CD4-positive, CD25-positive, alpha-beta regulatory T cell (primary cell): ENCODE measurements at regions not wholly inside any gene's neighbourhood (a gene's known extent, or its start where the extent isn't known, plus 50 kb on each side); places are given as distances from the start of the nearest gene placed in this dataset.

ENCODE experiments used
- ATAC-seq, 2 donors: fragments of 150-1000 bp; cut with Tn5 transposase; one replicate each; pipeline ENCODE4 v1.10.0; 2021; ENCODE audit warnings: low read depth in 2 of 2, moderate number of reproducible peaks in 2 of 2, moderate library complexity in 1 of 2
- DNase-seq, 3 donors: peaks; one replicate each; pipeline versions ENCODE4 v3.0.0 to v3.0.0-alpha.2; 2012 to 2022; ENCODE audit warnings: mixed read lengths in 1 of 3
- H3K27ac ChIP-seq: one replicate; pipeline ENCODE4 v1.7.0; 2013; ENCODE audit warnings: mild to moderate bottlenecking, low read length; ENCODE audit not compliant: insufficient read depth, poor library complexity, severe bottlenecking
- H3K27me3 ChIP-seq: one replicate; pipeline ENCODE4 v1.7.0; 2013; ENCODE audit warnings: low read length; ENCODE audit not compliant: control insufficient read depth, insufficient read depth
- H3K36me3 ChIP-seq: one replicate; pipeline ENCODE4 v1.7.0; 2013; ENCODE audit warnings: mild to moderate bottlenecking, low read length, moderate library complexity; ENCODE audit not compliant: control insufficient read depth, insufficient read depth
- H3K4me1 ChIP-seq: 2 replicates; pipeline ENCODE4 v1.7.0; 2013; ENCODE audit warnings: mild to moderate bottlenecking, low read length; ENCODE audit not compliant: insufficient read depth, control insufficient read depth, poor library complexity, severe bottlenecking
- H3K4me3 ChIP-seq: one replicate; pipeline ENCODE4 v1.7.0; 2013; ENCODE audit warnings: low read depth, mild to moderate bottlenecking, low read length, moderate library complexity
- H3K9me3 ChIP-seq, 2 experiments: 1 replicate in 1 of 2; 2 replicates in 1 of 2; pipeline ENCODE4 v1.7.0; 2013; ENCODE audit warnings: low read length in 2 of 2, mild to moderate bottlenecking in 1 of 2, moderate library complexity in 1 of 2; ENCODE audit not compliant: control insufficient read depth in 2 of 2
- H3K27ac Mint-ChIP-seq, 3 donors: one replicate each; pipeline ENCODE4 v1.8.0; 2020 to 2022; ENCODE audit warnings: mild to moderate bottlenecking in 3 of 3, mixed read lengths in 3 of 3, moderate library complexity in 2 of 3
- H3K27me3 Mint-ChIP-seq: one replicate; pipeline ENCODE4 v1.8.0; 2022; ENCODE audit warnings: mild to moderate bottlenecking, mixed read lengths
- H3K36me3 Mint-ChIP-seq: one replicate; pipeline ENCODE4 v1.8.0; 2020; ENCODE audit warnings: mixed read lengths
- H3K4me1 Mint-ChIP-seq, 4 donors: one replicate each; pipeline ENCODE4 v1.8.0; 2020 to 2022; ENCODE audit warnings: mixed read lengths in 4 of 4, mild to moderate bottlenecking in 1 of 4
- H3K4me3 Mint-ChIP-seq, 4 donors: one replicate each; pipeline ENCODE4 v1.8.0; 2020 to 2022; ENCODE audit warnings: mild to moderate bottlenecking in 4 of 4, mixed read lengths in 4 of 4, moderate library complexity in 3 of 4
- H3K9me3 Mint-ChIP-seq, 7 donors: one replicate each; pipeline ENCODE4 v1.8.0; 2020 to 2022; ENCODE audit warnings: mixed read lengths in 7 of 7, mild to moderate bottlenecking in 3 of 7, moderate library complexity in 2 of 7

DNA sequence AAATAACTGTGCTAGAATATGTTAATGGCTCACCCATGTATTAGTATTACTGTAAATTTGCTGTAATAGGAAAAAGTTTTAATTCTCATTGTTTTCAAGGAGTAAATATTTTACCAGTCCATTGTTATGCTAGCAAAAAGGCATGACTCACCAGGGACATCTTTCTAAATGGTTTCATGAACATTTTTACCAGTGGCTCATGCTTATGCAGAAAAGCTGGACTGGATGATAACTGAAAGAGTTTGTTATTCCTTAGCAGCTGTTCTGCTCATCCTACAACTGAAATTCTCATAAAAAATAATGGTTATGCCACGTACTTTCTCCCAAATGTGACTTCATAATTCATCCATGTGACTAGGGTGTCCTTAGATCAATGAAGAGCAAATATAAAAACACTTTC, 111.9 kb upstream of the PCDH18 start:
- Histone ChIP-seq H3K27ac (no peak overlapping the region), H3K36me3 (no peaks in the 10 kb centered on the region), H3K4me1 (no peaks in the 10 kb centered on the region), H3K4me3 (no peak overlapping the region), H3K9me3 (peaks cover 0 to 2% of the 10 kb centered on the region in 2 experiments), H3K27me3 (no peaks in the 10 kb centered on the region)
- Mint-ChIP-seq H3K9me3 (peaks cover 0 to 6% (median 2%) of the 10 kb centered on the region in 7 donors), H3K36me3 (no peaks in the 10 kb centered on the region), H3K4me3 (no peak overlapping the region), H3K27ac (no peak overlapping the region), H3K4me1 (no peaks in the 10 kb centered on the region), H3K27me3 (no peaks in the 10 kb centered on the region)
- ATAC-seq (no peak), DNase-seq (no peak)

DNA sequence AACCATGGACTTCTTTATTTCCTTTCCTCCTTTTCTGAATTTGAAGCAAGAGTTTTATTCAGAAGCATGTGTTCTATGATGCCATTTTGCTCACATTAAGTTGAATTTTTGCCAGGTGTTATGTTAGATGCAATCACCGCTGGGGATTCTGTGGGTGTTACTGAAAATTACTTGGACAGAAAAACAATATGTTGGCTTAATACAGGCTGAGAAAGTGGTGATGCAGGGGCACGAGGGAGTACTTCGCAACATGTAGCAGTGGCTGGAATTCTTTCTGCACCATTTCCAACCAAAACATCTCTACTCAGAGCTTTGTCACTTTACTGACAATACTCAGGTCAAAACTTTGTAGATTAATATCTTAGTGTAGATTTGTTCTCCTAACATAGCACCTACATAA, 109.2 kb upstream of the PCDH18 start:
- H3K36me3 Mint-ChIP-seq, result no peaks in the 10 kb centered on the region
- H3K4me1 Mint-ChIP-seq, result no peaks in the 10 kb centered on the region
- ATAC-seq (no peak), DNase-seq (no peak)
- H3K27ac Mint-ChIP-seq, result no peak overlapping the region
- no peaks in the 10 kb centered on the region for H3K27me3 Mint-ChIP-seq
- no peak overlapping the region for H3K27ac ChIP-seq
- no peaks in the 10 kb centered on the region for H3K27me3 ChIP-seq
- H3K4me1 ChIP-seq, result no peaks in the 10 kb centered on the region
- no peaks in the 10 kb centered on the region for H3K9me3 ChIP-seq
- no peak overlapping the region for H3K4me3 ChIP-seq
- peaks cover 0 to 8% (median 4%) of the 10 kb centered on the region in 7 donors for H3K9me3 Mint-ChIP-seq
- no peaks in the 10 kb centered on the region for H3K36me3 ChIP-seq
- H3K4me3 Mint-ChIP-seq, result no peak overlapping the region

- no peaks in the 10 kb centered on the region for H3K36me3 Mint-ChIP-seq
- no peaks in the 10 kb centered on the region for H3K9me3 ChIP-seq
- ATAC-seq (no peak), DNase-seq (no peak)
- no peaks in the 10 kb centered on the region for H3K27me3 Mint-ChIP-seq
- H3K27ac ChIP-seq, result no peak overlapping the region
- H3K27ac Mint-ChIP-seq, result no peak overlapping the region
- H3K9me3 Mint-ChIP-seq, result peaks cover 0 to 8% (median 4%) of the 10 kb centered on the region in 7 donors
- H3K4me3 Mint-ChIP-seq, result no peak overlapping the region
- no peaks in the 10 kb centered on the region for H3K4me1 ChIP-seq
- no peaks in the 10 kb centered on the region for H3K4me1 Mint-ChIP-seq
- H3K4me3 ChIP-seq, result no peak overlapping the region
- no peaks in the 10 kb centered on the region for H3K27me3 ChIP-seq
- H3K36me3 ChIP-seq, result no peaks in the 10 kb centered on the region
These were observed 108.5 kb upstream of the PCDH18 start for GRCh38 chr4:137640838-137641158.

DNA sequence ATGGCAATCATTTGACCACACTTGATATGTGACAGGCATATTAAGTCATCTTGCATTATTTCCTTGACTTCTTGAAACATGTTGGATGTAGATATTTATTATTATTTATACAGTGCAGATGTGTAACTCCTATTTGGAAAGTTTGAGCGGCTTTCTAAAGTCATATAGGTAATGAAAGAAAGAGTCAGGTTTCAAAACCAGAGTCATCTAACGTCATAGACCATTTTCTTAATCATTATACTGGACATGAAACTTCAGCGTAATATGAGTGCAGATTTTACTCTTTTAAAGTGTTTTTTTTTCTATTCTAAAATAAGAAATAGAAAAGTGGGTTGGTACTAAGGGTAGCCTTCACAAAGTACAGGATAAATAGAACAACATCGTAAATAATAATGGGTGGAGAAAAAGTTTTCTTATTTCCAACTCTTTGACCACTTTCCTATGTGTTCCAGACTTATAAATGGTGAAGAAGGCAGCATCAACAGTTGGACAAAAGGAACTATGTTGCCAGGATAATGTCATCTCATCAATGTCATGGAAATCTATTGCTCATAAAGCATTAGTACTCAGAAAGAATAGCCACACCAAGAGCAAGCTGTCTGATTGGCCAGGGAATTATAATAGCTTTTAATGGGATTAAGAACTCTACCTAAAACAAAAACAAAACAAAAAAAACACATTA, 108.0 kb upstream of the PCDH18 start:
- H3K27me3 Mint-ChIP-seq, result no peaks in the 10 kb centered on the region

DNA sequence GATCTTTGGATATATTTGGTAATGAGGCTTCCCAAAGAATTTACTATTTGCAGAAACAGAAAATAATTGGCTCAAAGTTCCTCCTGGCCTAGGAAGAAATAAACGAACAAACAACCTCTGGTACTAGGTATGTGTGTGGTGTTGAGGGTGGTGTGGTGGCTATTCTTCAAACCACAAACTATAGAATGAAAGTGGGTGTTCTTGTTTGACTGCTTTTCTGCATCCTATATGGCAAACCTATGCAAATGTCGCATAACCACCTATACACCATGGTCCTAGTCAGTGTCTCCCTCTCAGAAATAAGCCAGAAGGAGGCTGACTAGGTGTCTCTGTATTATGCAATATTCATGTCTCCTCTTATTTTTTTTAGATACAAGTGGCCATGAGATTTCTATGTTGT, 106.6 kb upstream of the PCDH18 start:
- peaks cover 0 to 8% (median 4%) of the 10 kb centered on the region in 7 donors for H3K9me3 Mint-ChIP-seq
- H3K4me3 Mint-ChIP-seq, result no peak overlapping the region
- no peaks in the 10 kb centered on the region for H3K27me3 Mint-ChIP-seq
- H3K36me3 ChIP-seq, result no peaks in the 10 kb centered on the region
- ATAC-seq (no peak), DNase-seq (no peak)
- no peaks in the 10 kb centered on the region for H3K4me1 Mint-ChIP-seq
- H3K36me3 Mint-ChIP-seq, result no peaks in the 10 kb centered on the region
- no peaks in the 10 kb centered on the region for H3K27me3 ChIP-seq
- no peaks in the 10 kb centered on the region for H3K4me1 ChIP-seq
- H3K27ac Mint-ChIP-seq, result no peak overlapping the region
- no peak overlapping the region for H3K27ac ChIP-seq
- H3K4me3 ChIP-seq, result no peak overlapping the region
- H3K9me3 ChIP-seq, result no peaks in the 10 kb centered on the region

More for the DNA sequence above, 108.0 kb upstream of the PCDH18 start:
- ATAC-seq (no peak), DNase-seq (no peak)
- H3K9me3 Mint-ChIP-seq, result peaks cover 0 to 8% (median 4%) of the 10 kb centered on the region in 7 donors
- H3K27ac Mint-ChIP-seq, result no peak overlapping the region
- no peaks in the 10 kb centered on the region for H3K9me3 ChIP-seq
- no peak overlapping the region for H3K27ac ChIP-seq
- no peak overlapping the region for H3K4me3 ChIP-seq
- H3K4me1 Mint-ChIP-seq, result no peaks in the 10 kb centered on the region
- H3K4me3 Mint-ChIP-seq, result no peak overlapping the region
- no peaks in the 10 kb centered on the region for H3K36me3 Mint-ChIP-seq
- no peaks in the 10 kb centered on the region for H3K36me3 ChIP-seq
- no peaks in the 10 kb centered on the region for H3K4me1 ChIP-seq
- no peaks in the 10 kb centered on the region for H3K27me3 ChIP-seq

GRCh38 chr4:137635601-137636000, 103.3 kb upstream of the PCDH18 start:
- Histone ChIP-seq H3K4me3 (no peak overlapping the region), H3K27ac (no peak overlapping the region), H3K36me3 (no peaks in the 10 kb centered on the region), H3K27me3 (no peaks in the 10 kb centered on the region), H3K9me3 (peaks cover 0 to 4% of the 10 kb centered on the region in 2 experiments), H3K4me1 (no peaks in the 10 kb centered on the region)
- Mint-ChIP-seq H3K9me3 (peaks cover 2 to 12% (median 4%) of the 10 kb centered on the region in 7 donors), H3K4me1 (no peaks in the 10 kb centered on the region), H3K4me3 (no peak overlapping the region), H3K36me3 (no peaks in the 10 kb centered on the region), H3K27ac (no peak overlapping the region), H3K27me3 (no peaks in the 10 kb centered on the region)
- no peak for DNase-seq
- no peak for ATAC-seq

GRCh38 chr4:137635108-137635507, 102.8 kb upstream of the PCDH18 start:
- Mint-ChIP-seq H3K27me3 (no peaks in the 10 kb centered on the region), H3K36me3 (no peaks in the 10 kb centered on the region), H3K9me3 (peaks cover 2 to 12% (median 4%) of the 10 kb centered on the region in 7 donors), H3K4me3 (no peak overlapping the region), H3K4me1 (no peaks in the 10 kb centered on the region), H3K27ac (no peak overlapping the region)
- no peaks in the 10 kb centered on the region for H3K36me3 ChIP-seq
- ATAC-seq (no peak), DNase-seq (no peak)
- H3K27me3 ChIP-seq, result no peaks in the 10 kb centered on the region
- H3K27ac ChIP-seq, result no peak overlapping the region
- no peak overlapping the region for H3K4me3 ChIP-seq
- no peaks in the 10 kb centered on the region for H3K4me1 ChIP-seq
- H3K9me3 ChIP-seq, result peaks cover 0 to 4% of the 10 kb centered on the region in 2 experiments

DNA sequence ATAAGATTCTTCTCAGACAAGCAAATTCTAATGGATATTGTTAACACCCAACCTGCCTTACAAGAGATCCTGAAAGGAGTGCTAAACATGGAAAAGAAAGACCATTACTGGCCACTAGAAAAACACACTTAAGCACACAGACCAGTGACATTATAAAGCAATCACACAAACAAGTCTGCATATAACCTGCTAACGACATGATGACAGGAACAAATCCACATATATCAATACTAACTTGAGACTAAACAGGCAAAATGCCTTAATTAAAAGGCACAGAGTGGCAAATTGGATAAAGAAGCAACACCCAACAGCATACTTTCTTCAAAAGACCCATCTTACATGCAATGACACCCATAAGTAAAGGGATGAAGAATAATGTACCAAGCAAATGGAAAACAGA, 100.5 kb upstream of the PCDH18 start:
- Mint-ChIP-seq H3K9me3 (peaks cover 0 to 8% (median 6%) of the 10 kb centered on the region in 7 donors), H3K36me3 (no peaks in the 10 kb centered on the region), H3K4me1 (no peaks in the 10 kb centered on the region), H3K27me3 (no peaks in the 10 kb centered on the region), H3K4me3 (no peak overlapping the region), H3K27ac (no peak overlapping the region)
- peaks cover 0 to 4% of the 10 kb centered on the region in 2 experiments for H3K9me3 ChIP-seq
- no peak overlapping the region for H3K4me3 ChIP-seq
- H3K27ac ChIP-seq, result no peak overlapping the region
- H3K36me3 ChIP-seq, result no peaks in the 10 kb centered on the region
- H3K27me3 ChIP-seq, result no peaks in the 10 kb centered on the region
- ATAC-seq (no peak), DNase-seq (no peak)
- no peaks in the 10 kb centered on the region for H3K4me1 ChIP-seq
